K562 (cell line): ENCODE measurements at regions not wholly inside any gene's neighbourhood (a gene's known extent, or its start where the extent isn't known, plus 50 kb on each side); places are given as distances from the start of the nearest gene placed in this dataset.

Source experiments
- ATAC-seq: fragments of 200-7000 bp; cut with Tn5 transposase; 3 replicates; pipeline ENCODE4 v1.9.1; 2020; ENCODE audit warnings: moderate library complexity
- BruUV-seq: library from RNA; stranded (reverse); fragments of 400-500 nt; replicated peaks from 2 replicates; lab custom pipeline; 2021; lab: Mats Ljungman, UMichigan
- CTCF ChIA-PET: fragments of 300-600 bp; formaldehyde crosslinking; extraction: SDS; loops from one replicate; lab custom pipeline; 2021; ENCODE audit warnings: low intra/inter-chr PET ratio; lab: Yijun Ruan, JAX
- POLR2A ChIA-PET: fragments of 300-600, 350-650 bp; sonication (Branson Sonifier 250); formaldehyde crosslinking; extraction: SDS; loops from one replicate; lab custom pipeline; 2021; ENCODE audit warnings: antibody characterized with exemption, inconsistent platforms; lab: Yijun Ruan, JAX
- DNase-seq, 4 experiments: peaks; one replicate each; pipeline versions ENCODE4 v3.0.0 to v3.0.0-alpha.2; 2011 to 2018; ENCODE audit warnings: low spot score in 3 of 4, mixed read lengths in 3 of 4; ENCODE audit errors: extremely low read depth in 1 of 4
- FAIRE-seq: peaks from 2 replicates; lab custom pipeline; 2011; peaks lifted over from hg19 to GRCh38; lab: Jason Lieb, UNC
- H2AFZ ChIP-seq: 2 replicates; pipeline ENCODE4 v1.6.0; 2011; ENCODE audit warnings: low read depth, low read length, control low read depth, inconsistent platforms
- H3K27ac ChIP-seq: fragments of 200-600 bp; 3 replicates; pipeline ENCODE4 v1.8.0; 2011; ENCODE audit warnings: low read depth, mild to moderate bottlenecking, control low read depth, inconsistent platforms, low read length, moderate library complexity, mixed read lengths; ENCODE audit errors: extremely low read depth
- H3K27me3 ChIP-seq, 2 experiments: fragments of 300-600 bp in 1 of 2; 2 replicates in 1 of 2; 3 replicates in 1 of 2; pipeline versions ENCODE4 v1.6.0 to v1.8.0; 2011; ENCODE audit warnings: inconsistent platforms in 2 of 2, low read length in 2 of 2, mild to moderate bottlenecking in 1 of 2, mixed read lengths in 1 of 2, moderate library complexity in 1 of 2; ENCODE audit not compliant: control insufficient read depth in 2 of 2, insufficient read depth in 2 of 2
- H3K36me3 ChIP-seq: fragments of 300-600 bp; 3 replicates; pipeline ENCODE4 v1.8.0; 2011; ENCODE audit warnings: mild to moderate bottlenecking, low read length, inconsistent platforms; ENCODE audit not compliant: control insufficient read depth, insufficient read depth
- H3K4me1 ChIP-seq, 2 experiments: fragments of 200-600 bp in 1 of 2; replicated peaks in 1 of 2; 2 replicates in 1 of 2; 3 replicates in 1 of 2; pipeline versions ENCODE4 v1.5.1 to v1.8.0; 2011; ENCODE audit warnings: inconsistent platforms in 2 of 2, low read length in 2 of 2, mild to moderate bottlenecking in 1 of 2, mixed read lengths in 1 of 2, moderate library complexity in 1 of 2; ENCODE audit not compliant: control insufficient read depth in 2 of 2, insufficient read depth in 2 of 2
- H3K4me2 ChIP-seq: 2 replicates; pipeline ENCODE4 v1.6.1; 2011; ENCODE audit warnings: low read length, control low read depth, inconsistent platforms, mixed read lengths; ENCODE audit not compliant: insufficient read depth
- H3K4me3 ChIP-seq: fragments of 200-600 bp; sonication (generic), shearing (Covaris generic); 2 replicates; pipeline ENCODE4 v1.5.1; 2016; ENCODE audit warnings: control low read depth, inconsistent platforms
- H3K79me2 ChIP-seq: fragments of 200-600 bp; 3 replicates; pipeline ENCODE4 v1.8.0; 2011; ENCODE audit warnings: low read length, inconsistent platforms; ENCODE audit not compliant: control insufficient read depth, insufficient read depth
- H3K9ac ChIP-seq, 2 experiments: 2 replicates each; pipeline versions ENCODE4 v1.6.0 to v1.6.1; 2011; ENCODE audit warnings: low read depth in 2 of 2, low read length in 2 of 2, control low read depth in 1 of 2, inconsistent platforms in 1 of 2, mild to moderate bottlenecking in 1 of 2, mixed read lengths in 1 of 2; ENCODE audit not compliant: insufficient read depth in 1 of 2
- H3K9me1 ChIP-seq: one replicate; pipeline ENCODE4 v1.6.0; 2011; ENCODE audit warnings: inconsistent platforms, mild to moderate bottlenecking, low read length, moderate library complexity; ENCODE audit not compliant: control insufficient read depth, insufficient read depth
- H3K9me3 ChIP-seq: replicated peaks from 2 replicates; pipeline ENCODE4 v1.5.1; 2011; ENCODE audit warnings: low read depth, low read length, inconsistent platforms; ENCODE audit not compliant: control insufficient read depth, insufficient read depth
- H4K20me1 ChIP-seq: replicated peaks from 2 replicates; pipeline ENCODE4 v1.6.1; 2011; ENCODE audit warnings: low read length, inconsistent platforms, mixed read lengths; ENCODE audit not compliant: control insufficient read depth, insufficient read depth
- ELF4 ChIP-seq: fragments of 450-650 bp; formaldehyde crosslinking; IDR thresholded peaks from 2 replicates; pipeline ENCODE4 v1.4.0; 2022; ENCODE audit warnings: missing genetic modification characterization
- HBP1 ChIP-seq: fragments of 450-650 bp; formaldehyde crosslinking; IDR thresholded peaks from 2 replicates; pipeline ENCODE4 v1.4.0; 2022; ENCODE audit warnings: missing genetic modification characterization
- HNRNPL ChIP-seq: fragments of 200-400 bp; formaldehyde crosslinking; IDR thresholded peaks from 2 replicates; pipeline ENCODE4 v1.6.1; 2017; ENCODE audit warnings: low read depth, mild to moderate bottlenecking, low read length
- THRB ChIP-seq: fragments of 450-650 bp; formaldehyde crosslinking; conservative IDR thresholded peaks from 2 replicates; pipeline ENCODE4 v1.4.0; 2022; ENCODE audit warnings: mild to moderate bottlenecking, missing genetic modification characterization
- TSC22D4 ChIP-seq: fragments of 450-650 bp; IDR thresholded peaks from 2 replicates; pipeline ENCODE4 v1.6.1; 2016; ENCODE audit warnings: missing genetic modification characterization, missing biosample characterization, control low read depth
- ZNF551 ChIP-seq: fragments of 250-450 bp; sonication (Bioruptor Pico); IDR thresholded peaks from 2 replicates; pipeline ENCODE4 v1.5.0; 2021; ENCODE audit warnings: mild to moderate bottlenecking, moderate library complexity
- WGBS: fragments of 100-300 bp; shearing (Covaris generic); methylation state at CpG from one replicate; pipeline ENCODE4 v1.1.6; 2016; ENCODE audit warnings: low coverage, mixed read lengths; ENCODE audit not compliant: insufficient coverage; ENCODE audit errors: missing lambda C conversion rate; 5-methylcytosine and 5-hydroxymethylcytosine counted together
- in situ Hi-C: fragments of 300-500 bp; cut with MboI; formaldehyde crosslinking; loops from 4 replicates; pipeline ENCODE4 v1.15.0; 2018; ENCODE audit warnings: inconsistent platforms, mixed read lengths
- intact Hi-C: fragments of 100-400 bp; cut with micrococcal nuclease; formaldehyde crosslinking; loops from 2 replicates; pipeline ENCODE4 v1.14.2; 2022
- TF ChIP-seq, protein P1 (sequence below): fragments of 450-650 bp; formaldehyde crosslinking; IDR thresholded peaks from 2 replicates; pipeline ENCODE4 v1.4.0; 2022; ENCODE audit warnings: missing genetic modification characterization

- CTCF ChIA-PET, result no interaction called here
- WGBS, result 0% methylated on average over 2 of the region's 2 CpGs
- DNase-seq (no peak), FAIRE-seq (no peak), ATAC-seq (no peak; the same call in 2 of the 3 replicates)
- Histone ChIP-seq H3K4me1 (0 out of 5 replicates have a peak, but pooled peaks cover 0 to 4% of the 10 kb centered on the region in 2 experiments), H3K4me2 (no peak overlapping the region), H2AFZ (no peak overlapping the region), H4K20me1 (no peaks in the 10 kb centered on the region; the same call in 1 of the 2 replicates), H3K79me2 (no peaks in the 10 kb centered on the region), H3K4me3 (no peak overlapping the region), H3K27ac (no peak overlapping the region), H3K9ac (no peak overlapping the region), H3K27me3 (peaks cover 0 to 14% of the 10 kb centered on the region in 2 experiments; a peak in 1 of 5 replicates), H3K9me1 (no peaks in the 10 kb centered on the region), H3K36me3 (no peaks in the 10 kb centered on the region), H3K9me3 (no peaks in the 10 kb centered on the region)
- intact Hi-C loops, result no loop called here
- POLR2A ChIA-PET, result no interaction called here
- BruUV-seq, result no TSS peak
- in situ Hi-C loops, result no loop called here
- TF ChIP-seq ZNF551 (CRISPR knock-in tag) (no peak), THRB (CRISPR knock-in tag) (0 out of 2 replicates have a peak, but pooled peaks have one; percentile 27), HNRNPL (no peak), HBP1 (CRISPR knock-in tag) (0 out of 2 replicates have a peak, but pooled peaks have one; percentile 46), TSC22D4 (0 out of 2 replicates have a peak, but pooled peaks have one; percentile 29), ELF4 (peak; percentile 41; the same call in 1 of the 2 replicates)
- TF ChIP-seq, protein P1, sequence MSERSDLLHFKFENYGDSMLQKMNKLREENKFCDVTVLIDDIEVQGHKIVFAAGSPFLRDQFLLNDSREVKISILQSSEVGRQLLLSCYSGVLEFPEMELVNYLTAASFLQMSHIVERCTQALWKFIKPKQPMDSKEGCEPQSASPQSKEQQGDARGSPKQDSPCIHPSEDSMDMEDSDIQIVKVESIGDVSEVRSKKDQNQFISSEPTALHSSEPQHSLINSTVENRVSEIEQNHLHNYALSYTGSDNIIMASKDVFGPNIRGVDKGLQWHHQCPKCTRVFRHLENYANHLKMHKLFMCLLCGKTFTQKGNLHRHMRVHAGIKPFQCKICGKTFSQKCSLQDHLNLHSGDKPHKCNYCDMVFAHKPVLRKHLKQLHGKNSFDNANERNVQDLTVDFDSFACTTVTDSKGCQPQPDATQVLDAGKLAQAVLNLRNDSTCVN, result 0 out of 2 replicates have a peak, but pooled peaks have one; percentile 41
- TF ChIP-seq, all 486 proteins: peak for 5
These were observed 163.3 kb downstream of the RPS24 start for GRCh38 chr10:78196964-78197363.
